OCI-M2 (cell line): ENCODE measurements at regions not wholly inside any gene's neighbourhood (a gene's known extent, or its start where the extent isn't known, plus 50 kb on each side); places are given as distances from the start of the nearest gene placed in this dataset.

Experiments used
- DNase-seq: peaks from one replicate; lab custom pipeline; 2025; ENCODE audit not compliant: unreplicated experiment; lab: John Stamatoyannopoulos, UW

DNA sequence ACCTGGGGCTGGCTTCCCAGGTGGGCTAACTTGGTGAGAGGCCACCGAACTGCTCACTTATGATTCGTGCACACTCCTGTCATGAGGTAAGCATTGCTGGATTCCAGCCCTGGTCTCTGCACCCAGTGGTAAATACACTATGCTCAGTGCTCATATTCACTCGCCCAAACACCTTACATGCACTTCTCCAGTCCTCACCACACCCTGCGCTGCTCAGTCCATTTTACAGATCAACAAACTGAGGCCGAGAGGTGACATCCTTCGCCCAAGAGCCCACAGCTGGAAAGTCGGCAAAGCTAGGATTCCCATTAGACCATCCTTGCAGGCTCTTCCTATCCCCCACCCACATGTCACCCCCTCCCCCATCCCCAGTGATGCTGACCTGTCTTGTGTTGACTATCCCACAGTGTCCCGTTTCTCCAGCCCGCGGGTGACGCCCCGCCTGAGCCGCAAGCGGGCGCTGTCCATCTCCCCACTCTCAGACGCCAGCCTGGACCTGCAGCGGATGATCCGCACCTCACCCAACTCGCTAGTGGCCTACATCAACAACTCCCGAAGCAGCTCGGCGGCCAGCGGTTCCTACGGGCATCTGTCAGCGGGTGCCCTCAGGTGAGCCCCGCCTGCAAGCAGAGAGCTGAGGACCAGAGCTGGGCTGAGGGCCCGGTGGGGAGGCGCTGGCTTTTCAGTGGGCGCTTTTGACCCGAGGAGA lies 232.8 kb downstream of the GLI2 start:
- no peak for DNase-seq

DNA sequence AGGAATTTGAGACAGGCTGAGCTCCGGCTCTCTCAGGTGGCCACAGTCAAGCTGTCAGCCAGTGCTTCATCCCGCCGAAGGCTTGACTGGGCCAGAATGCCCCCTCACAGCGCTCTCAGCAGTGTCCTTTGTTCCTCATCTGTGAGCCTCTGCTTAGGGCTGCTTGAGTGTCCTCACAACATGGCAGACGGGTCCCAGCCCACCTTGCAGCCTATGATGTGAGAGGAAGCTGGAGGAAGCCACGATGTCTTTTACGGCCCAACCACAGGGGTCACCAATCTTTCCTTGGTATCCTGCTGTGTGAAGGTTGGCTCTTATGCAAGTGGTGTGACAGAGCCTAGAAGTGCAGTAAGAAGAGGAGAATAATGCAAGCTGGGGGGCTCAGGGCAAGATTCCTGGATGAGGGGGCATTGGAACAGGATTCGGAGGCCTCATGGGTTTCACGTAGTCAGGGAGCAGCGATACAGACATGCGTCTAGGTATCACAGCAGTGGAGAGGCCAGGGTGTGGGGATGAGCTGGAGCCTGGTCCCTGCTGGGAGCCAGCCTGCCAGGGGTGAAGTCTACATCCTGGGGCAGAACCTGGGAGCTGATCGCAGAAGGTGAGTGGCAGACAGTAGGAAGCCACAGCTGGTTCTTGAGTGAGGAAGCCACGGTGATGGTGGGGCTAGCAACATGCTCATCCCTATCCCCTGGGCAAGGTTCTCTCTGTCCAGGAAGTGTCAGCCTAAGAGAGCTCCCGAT lies 234.1 kb downstream of the GLI2 start:
- no peak for DNase-seq

DNA sequence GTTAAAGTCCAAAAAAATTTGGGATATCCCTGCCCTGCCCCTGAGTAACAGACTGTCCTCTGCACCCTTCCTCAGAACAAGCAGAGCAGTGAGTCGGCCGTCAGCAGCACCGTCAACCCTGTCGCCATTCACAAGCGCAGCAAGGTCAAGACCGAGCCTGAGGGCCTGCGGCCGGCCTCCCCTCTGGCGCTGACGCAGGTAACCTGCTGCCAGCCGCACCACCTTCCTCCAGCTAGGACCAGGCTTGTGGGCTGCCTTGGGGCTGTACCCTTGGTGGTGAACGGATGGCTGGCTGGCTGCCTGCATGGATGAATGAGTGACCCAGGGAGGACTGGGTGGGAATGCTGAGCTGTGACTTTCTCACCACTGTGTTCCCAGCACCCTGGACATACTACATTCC lies 236.2 kb downstream of the GLI2 start:
- no peak for DNase-seq

DNA sequence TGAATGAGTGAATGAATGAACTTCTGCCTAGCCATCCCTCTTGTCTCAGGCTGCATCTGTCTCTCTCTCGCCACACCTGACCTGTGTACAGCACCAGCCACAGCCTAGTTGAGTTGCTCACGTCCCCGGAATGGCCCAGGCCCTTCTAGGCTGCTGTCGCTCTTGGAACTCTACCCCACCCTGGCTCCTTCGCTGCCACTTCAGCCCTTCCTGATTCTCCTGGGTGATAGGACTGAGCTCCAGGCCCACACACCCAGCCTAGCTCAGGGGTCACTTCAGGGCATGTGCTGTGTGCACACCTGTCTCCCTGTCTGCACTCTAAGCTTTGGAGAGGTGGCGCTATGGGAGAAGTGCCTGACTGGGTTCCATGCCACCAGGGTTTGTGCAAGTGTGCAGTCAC lies 236.6 kb downstream of the GLI2 start:
- no peak for DNase-seq

DNA sequence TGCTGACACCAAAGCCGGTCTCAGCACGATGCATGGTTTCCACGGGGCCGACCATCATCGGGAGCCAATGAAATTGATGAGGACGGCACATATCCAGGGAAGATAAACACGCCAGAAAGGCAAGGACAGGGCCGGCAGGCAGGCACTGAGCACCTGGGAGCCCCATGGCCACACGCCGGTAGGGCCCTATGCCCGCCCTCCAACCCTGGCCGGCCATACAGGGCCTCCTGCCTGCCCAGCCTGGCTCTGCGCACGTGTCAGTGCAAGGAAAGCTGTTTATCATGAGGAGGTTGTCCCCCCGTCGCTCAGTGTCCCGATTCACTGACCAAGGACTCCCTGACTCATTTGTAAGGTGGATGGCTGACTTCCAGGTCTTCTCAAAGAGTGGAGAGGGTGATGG lies 237.5 kb downstream of the GLI2 start:
- no peak for DNase-seq

DNA sequence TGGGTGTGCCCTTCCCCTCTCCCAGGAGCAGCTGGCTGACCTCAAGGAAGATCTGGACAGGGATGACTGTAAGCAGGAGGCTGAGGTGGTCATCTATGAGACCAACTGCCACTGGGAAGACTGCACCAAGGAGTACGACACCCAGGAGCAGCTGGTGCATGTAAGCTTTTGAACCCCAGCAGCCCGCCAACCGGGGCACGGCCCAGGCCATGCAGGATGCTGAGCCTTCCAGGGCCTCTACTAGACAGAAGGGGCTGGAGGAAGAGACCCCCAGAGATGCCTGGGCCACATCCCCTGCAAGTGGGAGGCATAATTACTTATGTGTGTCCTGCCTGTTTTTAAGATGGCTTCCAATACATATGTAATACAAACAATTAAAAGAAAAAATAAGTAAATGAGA lies 239.3 kb downstream of the GLI2 start:
- no peak for DNase-seq

DNA sequence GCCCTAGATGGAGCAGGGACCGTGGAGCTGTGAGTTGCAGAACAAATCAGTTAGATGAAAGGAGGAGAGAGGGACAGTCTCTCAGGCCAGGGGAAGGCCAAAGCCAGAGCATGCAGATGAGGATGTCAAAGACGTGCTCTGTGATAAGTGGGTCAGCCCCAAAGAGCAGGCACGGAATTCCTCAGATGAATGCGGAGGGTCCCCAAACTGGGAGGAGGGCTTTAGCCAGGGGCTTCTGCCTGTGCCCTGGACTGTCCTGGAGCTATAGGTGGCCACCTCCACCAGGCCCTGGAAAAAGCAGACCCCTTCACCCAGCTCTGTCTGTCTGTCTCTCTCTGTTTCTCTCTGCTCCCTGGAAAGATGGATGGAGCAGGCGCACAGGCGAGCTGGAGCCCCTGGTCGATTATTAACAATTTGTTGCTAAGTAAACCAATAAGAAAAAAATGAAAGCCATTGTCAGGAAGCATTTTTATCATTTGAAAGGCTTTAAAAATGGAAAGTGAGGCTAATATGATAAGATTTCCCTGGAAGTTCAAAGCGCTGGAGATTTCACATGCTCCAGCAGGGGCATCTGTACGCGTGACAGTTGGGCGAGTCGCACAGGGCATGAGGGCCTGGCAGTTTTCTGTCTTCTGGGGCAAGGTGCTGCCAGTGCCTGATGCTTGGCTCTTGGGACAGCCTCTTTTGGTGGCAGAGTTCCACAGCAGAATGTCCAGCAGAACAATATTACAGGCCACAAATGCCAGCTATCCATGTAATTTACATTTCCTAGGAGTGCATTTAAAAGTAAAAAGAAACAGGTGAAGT lies 241.0 kb downstream of the GLI2 start:
- DNase-seq, result no peak

DNA sequence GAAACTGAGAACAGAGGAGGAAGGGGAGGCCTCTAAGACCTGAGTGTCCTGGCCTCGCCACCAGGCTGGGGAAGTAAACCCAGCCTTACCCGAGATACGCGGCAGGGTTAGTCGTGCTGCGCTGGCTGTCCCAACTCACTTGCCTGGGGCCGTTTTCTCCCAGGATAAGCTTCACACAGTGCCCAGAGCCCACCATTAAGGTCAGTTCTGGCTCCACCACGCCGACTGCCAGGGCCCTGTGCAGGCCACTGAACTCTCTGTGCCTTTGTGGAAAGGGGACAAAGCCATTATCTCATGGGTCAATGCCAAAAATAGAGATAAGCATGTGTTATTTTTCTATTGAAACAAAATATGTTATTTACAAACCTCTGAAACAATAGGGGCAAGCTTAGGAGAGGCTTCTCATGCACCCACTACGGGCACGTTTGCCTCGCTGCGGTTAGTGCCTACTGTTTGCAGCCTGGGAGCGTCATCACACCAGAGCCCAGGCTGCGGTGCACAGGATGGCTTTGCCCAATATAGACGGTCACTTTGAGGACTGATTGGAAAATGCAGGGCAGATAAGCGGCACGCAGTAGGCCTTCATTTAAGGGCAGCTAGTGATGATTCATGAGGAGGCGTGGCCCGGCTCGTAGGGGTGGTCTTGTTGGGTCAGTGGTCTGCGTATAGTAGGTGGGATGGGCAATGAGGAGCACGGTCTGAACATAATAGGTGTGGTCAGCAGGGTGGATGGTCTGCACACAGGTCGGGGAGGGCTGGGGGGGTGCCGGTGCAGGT lies 242.1 kb downstream of the GLI2 start:
- DNase-seq, result no peak

DNA sequence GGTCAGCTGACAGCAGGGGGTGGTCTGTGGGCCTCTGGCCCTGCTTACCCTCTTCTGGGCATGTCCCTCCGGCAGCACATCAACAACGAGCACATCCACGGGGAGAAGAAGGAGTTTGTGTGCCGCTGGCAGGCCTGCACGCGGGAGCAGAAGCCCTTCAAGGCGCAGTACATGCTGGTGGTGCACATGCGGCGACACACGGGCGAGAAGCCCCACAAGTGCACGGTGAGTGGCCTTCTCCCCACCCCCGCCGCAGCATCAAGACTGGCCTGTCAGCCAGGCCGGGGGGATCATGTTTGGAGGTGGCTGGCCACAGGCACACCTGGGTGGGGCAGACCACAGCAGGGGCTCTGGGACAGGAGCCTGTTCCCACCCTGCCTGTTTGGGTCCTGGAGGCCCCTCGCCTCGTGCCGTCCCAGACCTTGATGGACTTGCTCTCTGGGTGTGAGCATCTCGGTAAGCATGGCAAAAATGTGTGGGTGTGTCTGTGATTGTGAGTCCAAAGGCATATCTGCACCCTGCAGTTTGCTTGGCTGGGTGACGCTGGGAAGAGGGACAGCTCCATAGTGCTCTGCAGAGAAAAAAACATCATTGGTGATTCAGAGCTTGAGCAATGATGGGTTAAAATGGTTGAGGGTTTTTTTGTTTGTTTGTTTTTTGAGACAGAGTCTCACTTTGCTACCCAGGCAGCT lies 242.8 kb downstream of the GLI2 start:
- no peak for DNase-seq

DNA sequence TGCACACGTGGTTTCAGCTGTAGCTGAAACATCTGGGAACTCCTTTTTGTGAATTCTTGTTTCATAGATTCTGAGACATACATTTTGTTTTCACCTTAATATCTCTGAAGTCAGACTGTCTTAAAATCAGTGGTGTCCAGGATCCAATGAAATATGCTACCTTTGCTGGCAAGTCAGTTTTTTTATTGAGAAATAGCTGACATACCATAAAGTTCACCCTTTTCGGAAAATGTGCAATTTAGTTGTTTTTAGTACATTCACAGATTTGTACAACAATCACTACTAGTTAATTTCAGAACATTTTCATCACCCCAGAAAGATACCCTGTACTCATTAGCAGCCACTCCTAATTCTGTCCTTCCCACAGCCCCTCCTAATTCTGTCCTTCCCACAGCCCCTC lies 243.7 kb downstream of the GLI2 start:
- DNase-seq, result no peak

DNA sequence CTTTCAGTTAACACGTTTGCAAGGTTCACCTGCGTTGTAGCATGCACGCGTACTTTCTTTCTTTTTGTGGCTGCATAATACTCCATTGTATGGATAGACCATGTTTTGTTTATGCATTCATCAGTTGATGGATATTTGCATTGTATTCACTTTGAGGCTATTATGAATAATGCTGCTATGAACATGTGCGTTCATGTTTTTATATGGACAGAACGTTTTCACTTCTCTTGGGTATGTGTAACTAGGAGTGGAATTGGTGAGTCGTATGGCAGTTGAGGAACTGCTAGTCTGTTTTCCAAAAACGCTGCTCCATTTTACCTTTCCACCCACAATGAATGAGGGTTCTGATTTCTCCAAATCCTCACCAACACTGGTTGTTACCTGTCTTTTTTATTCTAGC lies 244.3 kb downstream of the GLI2 start:
- DNase-seq, result no peak

DNA sequence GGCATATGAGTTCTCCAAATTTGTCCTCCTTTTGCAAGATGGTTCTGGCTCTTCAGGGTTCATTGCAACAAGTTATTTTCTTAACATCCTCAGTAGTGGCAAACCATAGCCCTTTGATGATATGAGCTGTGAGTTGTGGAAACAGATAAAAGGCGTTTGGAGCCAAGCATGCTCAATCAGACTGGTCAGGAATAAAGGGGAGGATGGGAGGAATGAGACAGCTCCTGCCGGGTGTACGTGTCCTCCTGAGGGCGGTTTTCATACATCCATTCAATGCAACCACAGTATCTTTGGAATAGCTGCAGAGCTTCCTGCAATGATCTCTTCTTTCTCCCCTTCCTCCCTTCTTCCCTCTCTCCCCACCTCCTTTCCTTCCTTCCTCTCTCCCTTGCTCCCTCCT lies 245.8 kb downstream of the GLI2 start:
- DNase-seq, result no peak

DNA sequence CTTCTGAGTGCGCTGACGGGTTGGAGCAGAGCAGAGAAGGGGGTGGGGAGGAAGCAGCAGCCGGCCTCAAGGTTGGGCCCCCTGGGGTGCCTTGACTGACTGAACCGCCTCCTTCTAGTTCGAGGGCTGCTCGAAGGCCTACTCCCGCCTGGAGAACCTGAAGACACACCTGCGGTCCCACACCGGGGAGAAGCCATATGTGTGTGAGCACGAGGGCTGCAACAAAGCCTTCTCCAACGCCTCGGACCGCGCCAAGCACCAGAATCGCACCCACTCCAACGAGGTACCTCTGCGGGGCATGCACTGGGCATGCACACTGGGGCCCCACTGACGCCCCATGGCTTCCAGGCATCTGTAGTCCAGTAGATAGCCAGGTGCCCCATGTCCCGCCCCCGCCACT lies 246.9 kb downstream of the GLI2 start:
- DNase-seq, result no peak

DNA sequence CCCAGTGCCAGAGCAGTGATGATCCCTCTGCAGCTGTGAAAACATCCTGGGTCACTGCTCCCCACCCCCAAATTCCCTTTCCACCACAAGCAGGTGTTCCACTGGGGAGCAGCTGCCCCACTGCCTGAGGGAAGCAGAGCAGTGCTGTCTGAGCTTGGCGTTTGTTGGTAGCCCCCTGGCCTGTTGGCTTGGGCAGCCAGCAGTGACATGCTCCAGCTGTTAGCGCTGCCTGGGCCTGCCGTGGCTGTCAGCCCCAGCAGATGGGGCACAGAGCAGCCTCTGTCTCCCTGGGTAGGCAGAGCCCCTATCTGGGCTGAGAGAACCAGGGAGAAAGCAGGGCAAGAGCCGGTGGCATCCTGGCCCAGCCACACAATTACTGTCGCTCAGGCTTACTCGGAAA lies 247.7 kb downstream of the GLI2 start:
- DNase-seq, result no peak

DNA sequence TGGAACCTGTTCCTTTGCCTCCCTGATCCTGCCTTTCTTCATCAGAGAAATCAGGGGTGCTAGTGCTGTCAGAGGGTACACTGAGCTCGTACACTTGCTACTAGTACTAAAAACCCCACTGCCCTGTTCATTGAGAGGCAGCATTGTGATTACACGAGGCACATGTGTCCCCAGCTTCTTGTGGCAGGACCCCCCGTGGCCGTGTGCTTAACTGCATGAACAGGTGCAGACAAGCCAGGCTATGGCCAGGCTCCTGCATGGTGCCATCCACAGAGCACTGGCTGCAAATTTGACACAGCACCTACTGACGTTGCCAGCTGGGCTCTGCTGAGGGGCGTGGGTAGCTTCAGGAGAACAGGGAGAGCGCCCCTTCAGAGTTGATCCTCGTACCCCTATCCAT lies 248.4 kb downstream of the GLI2 start:
- no peak for DNase-seq

DNA sequence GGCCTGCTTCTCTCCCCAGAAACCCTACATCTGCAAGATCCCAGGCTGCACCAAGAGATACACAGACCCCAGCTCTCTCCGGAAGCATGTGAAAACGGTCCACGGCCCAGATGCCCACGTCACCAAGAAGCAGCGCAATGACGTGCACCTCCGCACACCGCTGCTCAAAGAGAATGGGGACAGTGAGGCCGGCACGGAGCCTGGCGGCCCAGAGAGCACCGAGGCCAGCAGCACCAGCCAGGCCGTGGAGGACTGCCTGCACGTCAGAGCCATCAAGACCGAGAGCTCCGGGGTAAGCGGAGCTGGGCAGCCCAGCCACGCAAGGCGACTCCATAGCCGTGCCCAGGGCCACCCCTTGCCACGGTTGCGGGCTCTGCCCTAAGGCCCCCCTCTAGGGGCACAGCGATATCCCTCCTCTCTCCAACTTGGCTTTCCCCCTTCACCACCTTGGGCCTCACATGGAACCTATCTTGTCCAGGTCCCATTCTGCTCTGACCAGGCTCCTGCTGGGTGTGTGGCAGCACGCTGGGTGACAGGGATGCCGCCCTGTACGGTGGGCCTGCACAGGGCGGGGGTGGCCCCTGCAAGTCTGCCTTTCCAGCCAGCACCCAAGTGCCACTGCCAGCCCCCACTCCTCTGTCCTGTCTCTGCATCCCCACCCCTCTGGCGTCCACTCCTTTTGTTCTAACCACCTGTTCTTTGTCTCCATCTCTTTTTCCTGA lies 248.9 kb downstream of the GLI2 start:
- no peak for DNase-seq

DNA sequence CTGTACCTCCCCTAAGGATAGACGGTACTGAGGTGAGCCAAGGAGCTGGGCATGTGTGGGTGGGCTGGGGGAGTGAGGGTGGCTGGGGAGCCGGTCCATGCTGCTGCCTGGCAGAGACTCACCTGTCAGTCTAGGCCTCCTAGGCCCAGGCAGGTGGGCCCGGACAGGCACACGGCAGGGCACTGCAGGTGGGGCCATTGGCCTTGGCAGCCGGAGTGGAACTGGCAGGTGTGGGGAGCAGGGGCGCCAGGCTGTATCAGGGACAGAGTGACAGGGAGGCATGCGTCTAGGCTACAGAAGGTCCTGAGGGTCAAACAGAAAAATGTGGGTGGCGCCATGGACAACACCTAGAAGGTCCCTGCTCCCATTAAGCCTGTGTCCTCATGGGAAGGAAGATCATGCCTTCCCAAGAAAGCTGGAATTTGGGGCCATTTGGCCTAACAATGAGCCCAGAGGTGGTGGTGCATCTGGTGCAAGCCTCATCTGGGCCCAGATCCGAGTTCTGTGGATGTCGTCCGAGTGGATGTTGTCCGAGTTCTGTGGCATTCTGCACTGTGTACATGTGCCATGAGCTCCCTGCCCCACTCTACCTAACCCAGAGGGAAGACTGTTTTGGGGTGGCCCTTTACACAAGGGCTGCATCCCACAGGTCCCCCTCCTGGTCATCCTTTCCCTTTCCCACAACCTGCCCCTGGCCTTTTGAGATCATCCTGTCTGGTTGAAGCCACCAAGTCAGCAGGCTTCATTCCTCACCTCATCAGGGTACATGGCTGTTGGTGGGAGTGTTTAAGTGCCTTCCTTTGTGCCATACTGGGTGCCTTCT lies 249.7 kb downstream of the GLI2 start:
- no peak for DNase-seq

DNA sequence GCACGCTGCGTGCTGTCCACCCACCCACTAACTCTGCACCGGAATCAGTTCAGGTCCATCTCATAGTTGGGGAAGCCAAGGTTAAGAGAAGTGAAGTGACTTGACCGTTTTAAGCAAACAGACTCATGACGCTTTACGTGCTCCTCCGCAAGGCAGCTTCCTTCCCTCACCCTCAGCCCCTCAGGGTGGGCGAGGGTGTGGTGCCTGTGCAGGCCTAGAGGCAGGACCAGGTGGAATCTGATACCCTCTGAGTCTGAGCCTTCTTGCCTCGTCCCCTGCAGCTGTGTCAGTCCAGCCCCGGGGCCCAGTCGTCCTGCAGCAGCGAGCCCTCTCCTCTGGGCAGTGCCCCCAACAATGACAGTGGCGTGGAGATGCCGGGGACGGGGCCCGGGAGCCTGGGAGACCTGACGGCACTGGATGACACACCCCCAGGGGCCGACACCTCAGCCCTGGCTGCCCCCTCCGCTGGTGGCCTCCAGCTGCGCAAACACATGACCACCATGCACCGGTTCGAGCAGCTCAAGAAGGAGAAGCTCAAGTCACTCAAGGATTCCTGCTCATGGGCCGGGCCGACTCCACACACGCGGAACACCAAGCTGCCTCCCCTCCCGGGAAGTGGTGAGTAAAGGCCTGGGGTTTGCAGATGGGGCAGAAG lies 250.5 kb downstream of the GLI2 start:
- DNase-seq, result no peak
